Neutrophil (primary cell): ENCODE measurements at regions not wholly inside any gene's neighbourhood (a gene's known extent, or its start where the extent isn't known, plus 50 kb on each side); places are given as distances from the start of the nearest gene placed in this dataset.

Experiments
- H3K27ac ChIP-seq: fragments of 200-600 bp; sonication (generic); 2 replicates; pipeline ENCODE4 v1.5.1; 2016; ENCODE audit warnings: mild to moderate bottlenecking, moderate library complexity
- H3K27me3 ChIP-seq: fragments of 200-600 bp; sonication (generic); 2 replicates; pipeline ENCODE4 v1.6.0; 2016; ENCODE audit warnings: mild to moderate bottlenecking
- H3K36me3 ChIP-seq: fragments of 200-600 bp; sonication (generic); 2 replicates; pipeline ENCODE4 v1.5.1; 2017
- H3K4me1 ChIP-seq, 2 experiments: fragments of 200-600 bp in 1 of 2; sonication (generic) in 1 of 2; 1 replicate in 1 of 2; 2 replicates in 1 of 2; pipeline versions ENCODE4 v1.5.1 to v1.6.1; 2013 to 2016; ENCODE audit warnings: low read depth in 1 of 2, low read length in 1 of 2, mild to moderate bottlenecking in 1 of 2, moderate library complexity in 1 of 2; ENCODE audit not compliant: control insufficient read depth in 1 of 2, insufficient read depth in 1 of 2
- H3K4me3 ChIP-seq, 2 experiments: fragments of 200-600 bp in 1 of 2; sonication (generic) in 1 of 2; 1 replicate in 1 of 2; 2 replicates in 1 of 2; pipeline ENCODE4 v1.5.1; 2013 to 2016; ENCODE audit warnings: low read depth in 1 of 2, low read length in 1 of 2, mild to moderate bottlenecking in 1 of 2, moderate library complexity in 1 of 2
- H3K9me3 ChIP-seq: fragments of 200-600 bp; sonication (generic); 2 replicates; pipeline ENCODE4 v1.5.1; 2016
- TF ChIP-seq, protein P1 (sequence below): fragments of 200-600 bp; sonication (generic); IDR thresholded peaks from 2 replicates; pipeline ENCODE4 v1.5.1; 2016; ENCODE audit warnings: antibody characterized with exemption

DNA sequence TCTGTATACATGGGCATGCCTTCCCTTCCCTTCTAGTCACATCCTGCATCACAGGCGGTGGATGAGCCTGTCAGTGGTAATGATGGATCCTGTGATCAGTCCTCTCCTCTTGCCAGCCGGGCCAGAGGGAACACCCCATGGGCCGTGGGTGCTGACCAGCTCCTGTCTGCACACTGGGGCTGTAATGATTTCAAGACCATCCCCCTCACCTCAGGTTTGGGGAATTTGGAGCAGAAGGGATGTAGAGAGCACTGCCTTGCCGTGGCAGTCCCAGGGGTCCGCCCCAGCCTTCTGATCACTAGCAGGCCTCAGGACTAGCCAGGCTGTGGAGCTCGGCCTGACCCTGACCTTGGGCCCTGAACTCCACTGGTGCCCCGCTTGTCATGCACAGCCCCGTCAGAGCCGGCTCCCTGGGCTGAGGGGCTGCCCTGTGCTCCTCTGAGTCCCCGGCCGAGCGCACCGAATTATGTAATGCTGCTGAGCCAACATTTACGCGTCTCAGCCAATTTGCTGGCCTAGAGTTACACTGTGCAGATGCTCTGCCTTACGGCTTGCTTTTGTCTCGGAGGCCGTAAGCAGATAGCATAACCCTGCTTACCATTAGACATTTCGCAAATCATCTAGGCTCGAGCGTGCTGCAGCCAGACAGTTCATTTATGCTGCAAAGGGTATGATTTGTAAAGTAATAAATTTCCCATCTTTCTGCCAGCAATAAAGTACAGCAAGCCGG lies 155.3 kb downstream of the MACROH2A1 start:
- Histone ChIP-seq H3K4me3 (no peak overlapping the region), H3K36me3 (no peaks in the 10 kb centered on the region), H3K27me3 (no peaks in the 10 kb centered on the region), H3K27ac (no peak overlapping the region), H3K4me1 (peaks cover 0 to 5% of the 10 kb centered on the region in 2 experiments), H3K9me3 (no peaks in the 10 kb centered on the region)
- TF ChIP-seq, protein P1, sequence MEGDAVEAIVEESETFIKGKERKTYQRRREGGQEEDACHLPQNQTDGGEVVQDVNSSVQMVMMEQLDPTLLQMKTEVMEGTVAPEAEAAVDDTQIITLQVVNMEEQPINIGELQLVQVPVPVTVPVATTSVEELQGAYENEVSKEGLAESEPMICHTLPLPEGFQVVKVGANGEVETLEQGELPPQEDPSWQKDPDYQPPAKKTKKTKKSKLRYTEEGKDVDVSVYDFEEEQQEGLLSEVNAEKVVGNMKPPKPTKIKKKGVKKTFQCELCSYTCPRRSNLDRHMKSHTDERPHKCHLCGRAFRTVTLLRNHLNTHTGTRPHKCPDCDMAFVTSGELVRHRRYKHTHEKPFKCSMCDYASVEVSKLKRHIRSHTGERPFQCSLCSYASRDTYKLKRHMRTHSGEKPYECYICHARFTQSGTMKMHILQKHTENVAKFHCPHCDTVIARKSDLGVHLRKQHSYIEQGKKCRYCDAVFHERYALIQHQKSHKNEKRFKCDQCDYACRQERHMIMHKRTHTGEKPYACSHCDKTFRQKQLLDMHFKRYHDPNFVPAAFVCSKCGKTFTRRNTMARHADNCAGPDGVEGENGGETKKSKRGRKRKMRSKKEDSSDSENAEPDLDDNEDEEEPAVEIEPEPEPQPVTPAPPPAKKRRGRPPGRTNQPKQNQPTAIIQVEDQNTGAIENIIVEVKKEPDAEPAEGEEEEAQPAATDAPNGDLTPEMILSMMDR, result no peak

DNA sequence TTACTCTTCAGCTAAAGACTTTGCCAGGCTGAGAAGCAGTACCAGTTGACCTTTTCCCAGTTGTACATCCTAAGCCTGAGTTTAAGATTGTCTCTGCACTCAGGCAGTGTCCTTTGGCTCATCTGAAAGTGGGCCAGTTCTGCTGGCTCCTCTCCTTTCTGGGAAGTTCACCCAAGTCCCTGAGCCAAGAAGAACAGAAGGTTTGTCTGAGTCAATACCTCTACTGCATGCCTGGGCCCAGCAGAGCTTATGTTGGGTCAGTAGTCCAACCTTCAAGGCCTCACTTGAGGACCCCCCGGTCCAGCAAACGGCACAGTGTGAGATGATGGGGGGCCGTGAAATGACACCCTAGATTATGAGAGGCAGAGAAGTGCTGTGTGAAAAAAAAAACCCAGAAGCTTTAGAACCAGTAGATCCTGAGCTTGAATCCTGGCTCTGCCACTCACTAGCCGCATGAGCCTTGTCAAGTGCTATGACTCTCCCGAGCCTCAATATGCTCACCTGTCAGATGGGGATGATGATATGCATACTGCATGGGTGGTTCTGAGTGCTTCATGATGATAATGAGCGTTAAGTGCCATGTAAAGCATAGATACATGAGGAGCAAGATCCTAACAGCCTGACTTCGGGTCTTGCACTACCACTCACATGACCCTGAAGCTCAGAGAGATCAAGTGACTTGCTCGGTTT lies 156.0 kb downstream of the MACROH2A1 start:
- no peak overlapping the region for H3K4me3 ChIP-seq
- H3K27me3 ChIP-seq, result no peaks in the 10 kb centered on the region
- H3K36me3 ChIP-seq, result no peaks in the 10 kb centered on the region
- H3K9me3 ChIP-seq, result no peaks in the 10 kb centered on the region
- no peak overlapping the region for H3K27ac ChIP-seq
- peaks cover 0 to 5% of the 10 kb centered on the region in 2 experiments for H3K4me1 ChIP-seq
- TF ChIP-seq, protein P1, result no peak

DNA sequence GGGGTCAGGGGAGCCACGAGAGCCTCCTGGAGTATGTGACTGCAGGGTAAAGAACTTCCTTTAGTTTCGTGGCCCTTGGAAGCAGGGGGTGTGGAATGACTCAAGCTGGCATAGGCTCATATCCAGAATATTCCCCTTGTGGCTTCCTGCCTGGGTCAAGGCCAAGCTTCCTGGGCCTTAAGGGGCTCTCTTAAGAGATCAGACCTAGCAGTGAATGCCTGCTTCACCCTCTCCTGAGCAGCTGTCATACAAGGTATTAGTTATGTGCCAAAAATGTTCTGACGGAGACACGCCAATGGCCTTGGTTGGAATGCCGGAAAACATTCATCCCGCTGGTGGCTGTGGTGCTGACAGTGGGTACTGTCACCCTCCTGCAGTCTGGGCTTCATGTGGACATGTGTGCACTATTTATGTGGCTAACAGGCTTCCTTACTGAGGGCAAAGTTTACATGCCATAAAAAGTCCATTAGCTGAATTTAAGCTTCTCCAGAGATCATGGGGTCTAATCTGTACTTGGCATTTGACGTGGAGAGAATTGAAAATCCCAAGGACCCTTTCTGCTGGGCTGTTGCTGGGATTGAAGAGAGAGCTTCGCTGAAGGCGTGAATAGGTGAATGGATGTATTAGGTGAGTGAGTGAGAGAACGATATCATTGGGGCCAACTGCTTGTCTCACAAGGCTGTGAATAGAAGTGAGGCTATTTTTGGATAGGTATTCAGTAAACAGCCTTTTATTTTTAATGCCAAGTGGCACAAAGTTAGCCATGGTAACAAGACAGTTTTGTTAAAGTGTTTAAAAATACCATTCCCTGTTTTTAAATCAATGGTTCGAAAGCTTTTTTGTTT lies 156.8 kb downstream of the MACROH2A1 start:
- Histone ChIP-seq H3K9me3 (no peaks in the 10 kb centered on the region), H3K36me3 (no peaks in the 10 kb centered on the region), H3K27me3 (no peaks in the 10 kb centered on the region), H3K27ac (no peak overlapping the region), H3K4me3 (no peak overlapping the region), H3K4me1 (peaks cover 0 to 5% of the 10 kb centered on the region in 2 experiments)
- TF ChIP-seq, protein P1, result no peak

DNA sequence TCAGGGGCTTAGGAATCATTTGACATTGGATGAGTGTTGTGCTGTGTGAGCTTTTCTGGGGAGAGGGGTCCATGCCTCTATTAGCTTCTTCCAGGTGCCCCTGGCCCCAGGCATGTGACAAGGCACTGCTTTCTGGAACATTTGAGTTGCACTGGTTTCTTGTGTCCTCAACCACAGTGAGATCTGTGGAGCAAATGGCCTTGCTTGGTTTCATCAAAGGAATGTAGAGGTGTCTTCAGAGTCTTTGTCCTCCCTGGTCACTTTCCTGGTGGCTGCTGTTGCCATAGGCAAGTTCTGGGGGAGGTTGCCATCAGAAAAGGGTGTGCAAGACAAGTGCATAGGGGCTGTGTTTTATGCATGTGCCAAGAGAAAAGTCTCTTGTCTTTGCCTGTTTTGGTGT lies 157.5 kb downstream of the MACROH2A1 start:
- no peak overlapping the region for H3K27ac ChIP-seq
- TF ChIP-seq, protein P1, result no peak
- no peak overlapping the region for H3K4me3 ChIP-seq
- no peaks in the 10 kb centered on the region for H3K36me3 ChIP-seq
- no peaks in the 10 kb centered on the region for H3K27me3 ChIP-seq
- H3K4me1 ChIP-seq, result peaks cover 0 to 5% of the 10 kb centered on the region in 2 experiments
- no peaks in the 10 kb centered on the region for H3K9me3 ChIP-seq

DNA sequence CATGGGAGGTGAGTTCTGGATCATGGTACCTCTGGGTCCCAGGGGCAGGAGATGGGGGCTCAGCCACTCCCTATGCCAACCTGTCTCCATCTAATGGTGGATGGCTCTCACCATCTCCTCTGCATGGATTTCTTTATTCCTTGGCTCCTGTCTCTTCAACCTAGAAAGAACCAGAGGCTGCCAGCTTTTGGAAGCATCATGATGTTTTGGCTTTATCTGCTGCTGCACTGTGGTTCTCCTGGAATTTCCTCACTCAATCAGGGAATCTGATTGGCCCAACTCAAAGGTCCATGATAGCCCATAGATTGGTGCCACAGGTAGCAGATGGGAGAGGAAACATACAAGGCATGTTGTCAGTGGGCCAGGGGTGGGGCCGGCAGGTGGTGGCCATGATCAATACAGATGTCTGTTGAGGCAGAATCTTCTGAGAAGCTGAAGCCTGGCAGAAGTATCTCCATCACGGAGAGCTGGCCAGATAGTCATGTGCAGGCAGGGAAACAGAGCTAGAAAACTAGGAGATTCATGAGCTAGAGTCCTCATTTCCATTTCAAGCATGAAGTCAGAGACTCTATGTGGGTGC lies 158.2 kb downstream of the MACROH2A1 start:
- Histone ChIP-seq H3K36me3 (no peaks in the 10 kb centered on the region), H3K4me3 (no peak overlapping the region), H3K9me3 (no peaks in the 10 kb centered on the region), H3K27me3 (no peaks in the 10 kb centered on the region), H3K27ac (no peak overlapping the region), H3K4me1 (peaks cover 0 to 4% of the 10 kb centered on the region in 2 experiments)
- TF ChIP-seq, protein P1, result no peak
